Activated T-cell treated with anti-CD3 and anti-CD28 coated beads for 24 hours (primary cell): ENCODE measurements at regions not wholly inside any gene's neighbourhood (a gene's known extent, or its start where the extent isn't known, plus 50 kb on each side); places are given as distances from the start of the nearest gene placed in this dataset.

Experiments
- DNase-seq: peaks from one replicate; pipeline ENCODE4 v3.0.0-alpha.2; 2020; ENCODE audit warnings: low read depth

DNA sequence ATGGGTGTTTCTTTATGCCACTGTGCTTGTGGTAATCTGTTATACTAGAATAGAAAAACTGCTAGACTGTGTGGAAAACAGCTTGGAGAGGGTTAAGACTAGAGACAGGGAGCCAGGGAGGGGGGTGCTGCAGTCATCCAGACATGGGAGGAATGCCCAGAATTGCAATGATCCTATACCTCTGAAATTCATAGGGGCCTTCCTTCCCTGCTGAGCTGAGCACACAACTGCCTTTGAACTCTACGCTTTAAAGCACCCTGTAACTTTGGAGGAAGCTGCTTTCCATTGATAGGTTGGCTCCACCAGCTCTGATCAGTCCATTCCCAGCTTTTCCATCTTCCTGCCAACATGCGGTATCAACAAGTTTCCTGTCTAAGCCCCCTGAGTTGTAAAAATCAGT, 155.9 kb upstream of the RASGEF1B start:
- DNase-seq: no peak

DNA sequence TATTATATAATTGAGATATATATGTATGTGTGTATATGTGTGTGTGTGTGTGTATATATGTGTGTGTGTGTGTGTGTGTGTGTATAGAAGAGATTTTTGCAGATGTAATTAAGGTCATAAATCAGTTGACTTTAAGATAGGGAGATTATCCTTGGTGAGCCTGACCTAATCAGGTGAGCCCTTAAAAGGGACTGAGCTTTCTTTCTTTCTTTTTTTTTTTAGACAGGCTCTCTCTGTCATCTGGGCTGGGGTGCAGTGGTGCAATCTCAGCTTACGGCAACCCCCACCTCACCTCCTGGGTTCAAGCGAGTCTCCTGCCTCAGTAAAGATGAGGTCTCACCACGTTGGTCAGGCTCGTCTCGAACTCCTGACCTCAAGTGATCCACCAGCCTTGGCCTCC, 155.1 kb upstream of the RASGEF1B start:
- no peak for DNase-seq

- no peak for DNase-seq
Observed at GRCh38 chr4:81625422-81626417, 154.0 kb upstream of the RASGEF1B start.

GRCh38 chr4:81623434-81623833, 151.7 kb upstream of the RASGEF1B start:
- no peak for DNase-seq

DNA sequence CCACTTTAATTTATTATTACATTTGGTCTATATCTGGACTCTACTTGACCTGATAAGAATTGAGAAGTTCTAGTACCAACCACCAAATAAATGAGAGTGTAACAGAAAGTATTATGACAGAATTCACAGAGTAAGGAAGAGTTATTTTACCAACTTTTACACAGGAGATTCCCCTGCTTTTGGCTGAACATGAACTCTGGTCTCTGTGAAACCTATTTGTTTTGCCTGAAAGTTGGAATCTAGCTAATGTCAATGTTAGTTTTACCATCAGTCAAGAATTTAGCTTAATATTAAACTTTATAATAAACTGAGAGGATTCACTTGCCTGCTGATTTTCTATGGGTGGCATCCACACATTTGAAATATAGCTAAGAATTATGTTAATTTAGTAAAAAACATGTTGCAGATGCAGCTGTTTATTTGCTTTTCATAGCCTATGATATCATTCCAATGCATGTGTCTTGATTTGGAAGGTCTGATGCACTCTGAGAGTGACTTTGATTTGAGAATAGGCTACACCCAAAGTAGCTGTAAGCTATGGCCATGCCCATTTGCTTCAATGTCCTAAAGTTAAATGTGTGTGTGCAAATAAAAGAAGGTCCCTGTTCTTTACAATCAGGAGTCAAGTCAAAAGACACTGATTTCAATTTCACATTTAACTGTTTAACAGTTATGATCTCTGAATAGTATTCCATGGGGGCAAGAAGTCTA, 150.9 kb upstream of the RASGEF1B start:
- DNase-seq: no peak

DNA sequence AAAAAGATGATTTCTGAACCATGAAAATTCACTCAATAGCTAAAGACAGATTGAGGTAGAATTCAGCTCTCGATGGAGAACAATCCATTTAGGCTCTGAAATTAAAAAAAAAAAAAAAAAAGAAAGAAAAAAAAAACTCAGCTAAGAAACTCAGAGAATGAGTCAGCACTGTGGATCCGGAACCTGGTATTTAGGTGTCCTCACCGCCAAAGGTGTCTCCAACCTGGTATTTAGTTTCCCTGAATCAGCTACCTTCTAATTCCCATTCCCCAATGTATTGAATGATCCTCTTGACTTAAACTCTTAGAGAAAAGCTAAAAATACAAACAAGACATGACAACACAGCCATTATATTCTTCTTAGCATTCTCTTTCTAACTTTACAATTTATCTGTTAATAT, 150.3 kb upstream of the RASGEF1B start:
- DNase-seq: no peak

DNA sequence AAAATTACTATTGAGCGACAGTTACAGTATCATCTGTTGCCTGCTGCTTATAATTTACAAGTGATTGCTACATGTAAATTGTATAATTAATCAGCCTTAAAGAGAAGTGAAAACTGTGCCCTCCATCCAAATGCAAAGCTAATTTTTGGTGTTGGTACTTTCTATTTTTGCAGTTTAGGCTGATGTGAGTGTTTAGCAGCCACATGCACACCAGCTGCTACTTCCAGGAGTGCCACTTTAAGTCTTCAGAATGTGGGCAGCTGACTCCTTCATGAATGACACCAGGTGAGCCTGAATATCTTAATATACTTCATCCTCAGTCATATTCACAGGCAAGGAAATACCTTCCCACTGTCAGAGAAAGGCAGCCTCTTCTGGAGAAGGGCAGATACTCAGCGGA, 149.8 kb upstream of the RASGEF1B start:
- DNase-seq: no peak

- no peak for DNase-seq
Observed at GRCh38 chr4:81620442-81620841, 148.7 kb upstream of the RASGEF1B start.

DNA sequence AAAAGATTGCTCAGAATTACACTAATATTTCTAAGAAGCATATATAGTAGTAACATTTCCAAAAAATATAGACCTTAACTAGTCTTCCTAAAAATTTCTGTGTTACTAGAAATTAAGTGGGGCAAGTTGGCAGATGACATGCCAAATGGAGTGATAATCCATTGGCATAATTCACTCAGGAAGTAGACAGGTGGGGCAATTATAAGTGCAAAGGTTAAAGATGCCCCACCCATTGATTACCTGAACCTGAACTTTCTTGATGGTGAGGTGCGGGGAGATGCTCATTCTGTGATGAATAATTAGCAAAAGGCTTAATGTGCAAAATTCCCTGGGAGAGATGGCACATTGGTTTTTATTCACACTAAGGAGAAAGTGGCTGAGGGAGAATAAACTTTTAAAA, 145.8 kb upstream of the RASGEF1B start:
- DNase-seq: no peak

DNA sequence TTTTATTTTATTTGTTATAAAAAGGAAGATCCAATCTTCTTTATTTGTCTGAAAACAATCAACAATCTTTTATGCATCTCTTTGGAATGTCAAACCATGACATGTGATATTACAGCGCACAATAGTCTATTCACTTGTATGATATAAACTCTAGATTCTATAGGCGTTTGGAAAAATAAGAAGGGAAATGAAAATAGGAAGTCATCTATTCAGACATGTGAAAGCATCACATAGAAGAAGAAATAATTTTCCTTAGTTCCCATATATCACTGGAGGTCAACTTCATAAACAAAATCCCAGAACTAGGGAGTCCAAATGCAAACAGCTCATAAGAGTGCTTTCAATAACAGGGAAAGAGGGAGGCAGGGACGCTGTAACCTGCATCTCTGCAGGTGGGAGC, 139.5 kb upstream of the RASGEF1B start:
- DNase-seq: no peak

DNA sequence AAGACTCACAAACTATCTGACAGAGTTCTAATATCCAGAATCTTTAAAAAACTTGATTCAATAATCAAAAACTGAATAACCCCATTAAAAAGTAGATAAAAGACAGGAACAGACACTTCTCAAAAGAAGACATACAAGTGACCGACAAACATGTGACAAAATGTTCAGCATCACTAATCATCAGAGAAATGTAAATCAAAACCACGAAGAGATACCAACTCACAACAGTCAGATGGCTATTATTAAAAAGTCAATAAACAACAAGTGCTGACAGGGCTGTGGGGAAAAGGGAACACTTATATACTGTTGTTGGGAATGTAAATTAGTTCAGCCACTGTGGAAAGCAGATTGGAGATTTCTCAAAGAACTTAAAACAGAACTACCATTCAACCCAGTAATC, 138.1 kb upstream of the RASGEF1B start:
- no peak for DNase-seq

- DNase-seq: no peak
Observed at GRCh38 chr4:81607950-81608349, 136.2 kb upstream of the RASGEF1B start.

DNA sequence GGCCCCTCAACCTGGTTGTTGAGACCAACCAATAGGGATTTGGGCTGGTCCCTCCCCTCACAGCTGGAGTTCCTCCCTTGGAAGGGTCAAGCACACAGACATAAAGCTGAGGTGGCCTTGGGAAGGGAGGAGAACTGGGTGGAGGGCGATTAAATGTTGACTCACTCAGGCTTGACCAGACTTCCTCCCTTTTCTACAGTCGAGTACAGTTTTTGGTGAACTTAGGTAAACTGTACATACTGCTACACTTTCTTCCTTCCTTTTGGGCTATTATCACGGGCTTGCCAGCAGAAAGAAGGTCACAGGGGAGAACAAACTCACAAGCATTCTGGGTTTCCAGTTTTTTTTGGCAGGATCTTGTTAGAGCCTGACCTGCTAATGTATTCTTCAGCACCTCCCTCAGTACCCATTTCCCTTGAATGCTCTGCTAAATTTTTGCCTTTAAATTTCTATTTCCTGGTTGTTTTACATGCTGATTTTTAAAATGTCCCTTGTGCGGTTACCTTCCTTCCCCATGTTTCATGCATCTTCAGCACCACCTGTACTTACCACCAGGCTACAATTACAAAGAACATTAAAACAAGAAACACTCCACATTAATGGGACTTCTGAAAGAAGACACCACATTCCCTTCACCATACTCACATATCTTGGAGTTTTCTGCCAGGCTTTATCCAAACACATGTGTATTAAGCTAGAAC, 135.2 kb upstream of the RASGEF1B start:
- no peak for DNase-seq

GRCh38 chr4:81606166-81606565, 134.5 kb upstream of the RASGEF1B start:
- DNase-seq: no peak

DNA sequence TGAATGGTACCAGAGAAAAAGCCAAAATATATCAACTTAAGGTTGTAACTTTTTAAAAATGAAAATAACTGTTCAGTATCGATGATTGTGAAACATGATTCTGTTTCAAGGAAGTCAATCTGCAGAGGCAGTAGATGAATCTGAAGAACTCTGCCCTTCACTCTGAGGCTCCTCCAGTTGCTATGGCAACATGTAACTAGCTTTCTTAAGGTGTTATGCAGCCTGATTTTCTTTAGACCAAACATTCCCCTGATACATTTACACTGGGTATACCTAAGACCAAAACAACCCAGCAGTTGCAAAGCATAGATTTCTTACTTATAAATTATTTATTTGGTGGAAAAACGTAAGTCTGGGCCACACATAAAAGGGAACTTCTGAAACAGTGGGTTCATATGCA, 133.6 kb upstream of the RASGEF1B start:
- no peak for DNase-seq

DNA sequence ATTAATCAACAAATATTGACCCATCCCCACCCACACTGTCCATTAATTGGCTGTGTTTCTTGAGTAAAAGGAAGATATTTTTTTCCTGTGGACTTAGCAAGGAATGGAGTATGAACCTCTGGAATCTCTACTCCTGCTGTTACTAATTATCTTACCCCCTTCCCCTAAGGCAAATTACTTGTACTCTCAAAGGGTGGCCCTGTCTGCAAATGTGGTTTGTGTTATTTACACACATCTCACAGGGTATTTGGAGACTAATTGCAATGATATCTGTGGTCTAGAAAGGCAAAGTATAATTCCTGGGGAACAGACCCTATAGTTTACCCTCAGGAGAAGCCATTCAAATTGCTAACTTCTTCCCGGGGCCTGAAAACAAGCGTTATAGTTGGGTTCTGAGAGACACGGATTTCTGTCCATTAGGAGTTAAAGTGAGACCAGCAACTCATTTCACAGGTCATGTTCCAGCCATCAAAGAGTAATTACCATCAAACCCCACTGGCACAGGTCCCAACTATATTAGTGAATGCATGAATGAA, 133.0 kb upstream of the RASGEF1B start:
- no peak for DNase-seq

- no peak for DNase-seq
Observed at GRCh38 chr4:81602854-81603253, 131.1 kb upstream of the RASGEF1B start.

GRCh38 chr4:81601358-81601694, 129.6 kb upstream of the RASGEF1B start:
- DNase-seq: no peak

DNA sequence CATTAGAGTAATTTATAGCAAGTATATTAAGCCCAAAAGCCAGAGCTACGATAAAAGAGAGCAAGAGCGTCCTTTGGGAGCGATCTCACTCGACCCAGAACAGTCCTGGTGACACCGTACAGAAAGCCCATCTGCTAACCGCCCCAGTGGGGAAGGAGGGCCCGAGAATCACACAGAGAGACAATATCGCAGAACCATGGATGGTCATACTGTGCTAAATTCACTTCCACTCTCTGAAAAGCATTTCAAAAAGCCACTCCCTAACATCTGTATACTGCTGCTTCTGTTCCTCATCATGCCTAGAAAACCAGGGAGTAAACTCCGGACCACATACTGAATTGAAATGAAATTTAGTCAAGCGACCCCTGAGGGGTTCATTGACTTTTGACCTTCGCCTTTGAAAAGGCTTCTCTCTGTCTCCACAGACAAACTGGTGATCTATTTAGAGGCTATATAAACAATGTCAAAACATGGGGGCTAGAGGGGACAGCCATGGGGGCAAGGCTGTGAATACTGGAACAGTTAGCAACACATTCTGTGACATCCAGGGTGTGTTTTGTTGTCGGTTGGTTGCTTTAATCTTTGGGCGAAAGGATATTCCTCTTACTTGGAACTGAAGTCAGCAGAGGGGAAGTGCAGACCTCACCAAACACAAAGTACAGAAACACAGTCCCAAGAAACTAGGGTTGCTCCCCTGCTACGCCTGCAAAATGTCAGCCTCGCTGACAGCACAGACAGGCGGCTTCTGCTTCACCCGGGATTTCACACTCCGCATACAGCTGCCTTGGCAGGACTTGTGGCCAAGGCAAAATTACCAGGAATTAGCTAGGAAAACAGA, 129.0 kb upstream of the RASGEF1B start:
- no peak for DNase-seq

DNA sequence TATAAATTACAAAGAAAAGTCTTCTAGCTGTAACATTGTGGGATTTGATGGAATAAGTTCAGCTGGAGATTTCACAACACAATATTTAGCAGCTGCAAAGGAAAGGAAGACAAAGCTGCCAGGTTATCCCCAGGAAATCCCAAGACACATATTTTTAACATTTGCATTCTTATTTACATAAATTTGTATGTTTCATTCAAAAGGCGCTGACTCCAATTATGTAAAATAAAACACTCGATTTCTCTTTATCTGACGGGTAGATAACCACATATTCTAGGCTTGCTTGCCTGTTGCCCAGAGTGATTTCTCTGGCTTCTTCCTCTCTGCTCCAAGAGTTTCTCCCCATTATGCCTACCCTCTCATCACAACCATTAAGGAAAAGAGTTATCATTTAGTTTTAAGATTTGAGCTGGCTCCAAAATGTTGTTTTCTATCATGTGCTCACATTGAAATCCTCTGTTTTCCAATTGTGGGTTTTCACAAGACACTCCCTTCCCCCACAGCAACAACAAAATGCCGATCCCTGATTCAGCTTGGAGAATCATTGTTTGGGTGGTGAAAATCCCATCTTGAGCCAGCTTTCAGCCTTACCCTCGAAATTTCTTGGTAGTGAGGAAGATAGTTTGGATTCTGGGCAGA, 128.2 kb upstream of the RASGEF1B start:
- no peak for DNase-seq
